Glomerular endothelial cell (primary cell): ENCODE measurements at regions not wholly inside any gene's neighbourhood (a gene's known extent, or its start where the extent isn't known, plus 50 kb on each side); places are given as distances from the start of the nearest gene placed in this dataset.
"Not testable (repeated sequence)": the region's sequence is repeated elsewhere in the genome, so short reads cannot be mapped to it uniquely, and the experiment has no call there.

ENCODE experiments used
- DNase-seq: peaks from one replicate; pipeline ENCODE4 v3.0.0-alpha.2; 2011; ENCODE audit warnings: low read depth, low spot score; ENCODE audit errors: extremely low read depth

DNA sequence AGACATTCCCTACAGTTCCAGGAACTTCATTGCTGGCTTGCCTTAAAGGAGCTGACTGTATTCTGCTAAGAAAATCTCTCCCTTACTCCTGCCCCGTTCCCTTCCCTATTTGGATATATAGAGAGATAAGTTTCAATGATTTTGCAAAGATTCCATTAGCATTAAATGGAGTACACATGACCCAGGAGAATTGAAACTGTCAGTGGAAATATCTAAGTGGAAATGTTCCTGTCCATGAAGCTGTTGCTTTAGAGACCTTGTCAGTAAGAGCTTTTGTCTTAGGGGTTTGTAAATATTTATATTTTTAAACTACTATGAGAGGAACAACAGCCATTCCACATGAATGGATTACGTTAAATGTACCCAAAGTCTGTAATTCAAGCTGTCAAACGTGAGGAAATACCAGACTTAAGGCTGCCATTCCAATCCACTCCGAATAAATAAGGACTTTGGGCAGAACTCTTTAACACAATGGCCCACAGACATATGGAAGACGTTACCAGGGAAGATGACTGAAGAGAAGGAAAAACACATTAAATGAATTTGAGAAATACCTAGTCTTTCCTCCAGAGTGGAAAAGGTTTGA is 387.1 kb upstream of the PAPPA start:
- DNase-seq, result no peak

DNA sequence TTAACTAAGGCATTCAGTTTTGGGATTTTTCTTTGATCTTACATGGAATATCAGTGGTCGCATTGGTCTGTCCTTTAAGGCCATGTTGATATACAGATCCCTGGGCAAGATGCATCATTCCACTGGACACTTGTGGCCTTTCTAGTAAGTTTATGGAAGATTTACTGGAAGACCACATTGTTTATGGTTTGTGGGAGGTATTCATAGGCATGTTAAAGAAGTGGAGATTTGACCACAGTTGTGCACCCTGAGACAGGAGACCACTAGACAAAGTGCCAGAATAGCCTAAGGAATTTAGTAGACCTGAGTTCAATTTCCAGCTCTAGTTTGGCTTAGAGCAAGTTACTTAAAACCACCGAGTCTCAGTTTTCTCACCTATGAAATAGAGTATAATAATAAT is 383.1 kb upstream of the PAPPA start:
- DNase-seq, result no peak

DNA sequence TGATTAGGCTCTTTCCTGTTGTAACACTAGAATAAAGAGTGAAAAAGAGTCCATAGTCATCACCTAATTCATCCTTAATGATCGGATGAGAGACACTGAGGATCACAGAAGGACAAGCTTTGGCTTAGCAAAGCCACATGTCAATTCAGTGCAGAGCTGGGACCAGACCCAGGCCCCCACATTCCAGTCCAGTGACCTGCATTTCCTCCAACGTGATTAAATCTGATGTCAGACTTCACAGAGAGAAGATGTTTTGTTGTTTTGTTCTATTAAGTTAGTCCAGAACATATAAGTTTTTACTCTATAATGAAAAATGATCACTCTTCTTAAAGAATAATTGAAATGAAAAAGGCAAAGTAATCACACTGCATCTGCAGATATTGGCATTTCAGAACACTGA is 377.9 kb upstream of the PAPPA start:
- DNase-seq, result no peak

DNA sequence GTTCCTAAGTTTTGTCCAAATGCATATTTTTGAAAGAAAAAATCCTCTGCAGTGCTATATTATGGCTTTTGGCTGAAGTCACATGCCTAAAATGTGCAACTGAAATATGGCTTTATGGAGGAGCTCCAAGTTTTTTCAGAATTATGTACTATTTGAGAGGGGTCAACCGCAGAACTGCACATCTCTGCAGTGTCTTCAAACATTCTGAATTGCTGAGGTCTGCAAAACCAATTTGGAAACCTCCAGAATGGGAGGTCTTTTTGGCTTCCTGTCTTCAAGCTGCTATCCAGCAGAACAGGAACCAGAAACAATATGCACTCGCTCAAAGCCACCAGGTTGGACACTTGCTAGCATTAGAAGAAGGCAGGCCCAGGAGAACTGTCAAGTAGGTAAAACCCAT is 376.0 kb upstream of the PAPPA start:
- no peak for DNase-seq

DNA sequence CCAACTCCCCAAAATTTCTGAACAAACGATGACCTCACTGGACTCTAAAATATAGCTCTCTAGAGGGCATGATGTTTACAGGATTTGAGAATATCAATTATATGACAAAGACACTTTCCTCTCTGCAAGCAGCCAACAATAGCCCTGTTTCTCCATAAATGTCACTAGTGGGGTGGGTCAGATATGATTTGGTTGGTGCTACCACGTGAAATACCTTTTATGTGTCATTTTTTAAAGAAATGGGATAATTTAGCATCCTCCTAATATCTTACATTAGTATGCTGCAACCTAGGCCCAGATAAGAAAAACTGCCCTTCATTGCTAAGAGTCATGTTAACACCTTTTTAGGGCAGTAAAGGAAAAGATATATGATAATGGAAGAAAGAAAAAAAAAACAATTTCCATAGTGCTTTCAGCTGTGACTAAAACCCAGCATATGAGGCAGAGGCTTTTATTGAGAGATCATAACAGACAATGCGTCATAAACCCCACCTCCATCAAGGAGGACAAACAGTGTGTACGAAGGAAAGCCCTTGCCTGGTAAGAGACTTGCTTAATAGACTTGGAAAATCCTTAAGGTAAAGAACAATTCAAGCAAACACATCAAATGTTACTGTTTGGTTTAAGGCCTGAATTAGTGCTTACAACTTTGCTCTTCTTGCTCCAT is 372.4 kb upstream of the PAPPA start:
- no peak for DNase-seq

DNA sequence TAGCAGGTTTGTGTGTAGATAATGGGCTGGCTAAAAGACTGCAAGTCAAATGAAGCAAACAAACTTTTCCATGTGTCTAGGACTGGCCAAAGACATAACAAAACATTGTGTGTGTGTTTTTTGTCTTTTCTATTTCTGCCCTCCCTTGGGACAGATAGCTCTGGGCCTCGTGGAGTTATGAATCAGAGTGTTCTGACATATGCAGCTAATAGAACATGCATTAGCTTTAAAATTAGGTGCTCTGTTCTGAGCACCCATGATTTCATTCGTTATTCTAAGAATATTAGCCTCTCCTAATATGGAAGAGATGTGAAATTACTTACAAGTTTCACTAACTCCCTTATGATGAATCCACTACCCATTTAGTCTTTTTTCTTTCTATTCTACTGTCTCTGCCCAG is 367.3 kb upstream of the PAPPA start:
- no peak for DNase-seq

DNA sequence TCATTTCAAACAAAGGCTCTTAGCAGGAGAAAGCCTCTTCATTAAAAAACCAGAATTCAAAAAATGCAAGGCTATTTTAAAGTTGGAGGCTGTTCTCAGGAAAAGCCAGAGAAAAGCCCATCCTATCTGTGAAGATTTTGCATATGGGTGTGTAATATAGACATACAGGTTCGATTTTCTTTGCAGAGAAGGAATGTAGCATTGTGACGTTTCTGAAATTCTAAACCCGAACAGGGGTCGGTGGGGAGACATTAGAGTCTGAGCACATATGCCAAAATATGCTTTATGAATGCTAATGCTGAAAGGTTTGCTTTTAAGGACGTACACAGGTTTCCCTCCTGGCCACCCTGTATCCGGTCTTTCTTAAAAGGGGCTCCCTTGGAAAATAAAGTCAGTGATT is 363.1 kb upstream of the PAPPA start:
- DNase-seq, result no peak

DNA sequence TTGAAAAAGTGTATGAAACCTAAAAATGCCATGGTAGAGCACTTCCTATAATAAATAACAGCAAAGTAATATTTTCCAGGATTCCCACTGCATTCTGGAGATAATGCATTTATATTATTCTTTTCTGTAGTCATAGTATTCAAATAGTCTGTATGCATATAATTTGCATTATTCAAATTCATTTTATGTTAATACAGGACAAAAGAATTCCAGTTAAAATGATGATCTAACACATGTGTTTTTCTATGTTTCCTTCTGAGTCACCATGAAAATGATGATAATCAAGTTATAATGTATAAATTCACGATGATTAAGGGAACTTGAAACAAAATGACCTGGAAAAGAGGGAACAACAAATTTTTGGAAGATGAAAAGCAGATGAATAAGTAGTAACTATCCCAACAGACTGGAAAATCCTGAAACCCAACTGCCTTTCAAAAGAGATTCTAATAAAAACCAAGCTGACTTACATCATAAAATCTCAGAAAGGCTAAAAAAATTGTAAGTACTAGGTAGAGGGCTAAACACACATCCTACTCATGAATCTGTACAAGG is 358.6 kb upstream of the PAPPA start:
- DNase-seq, result no peak

DNA sequence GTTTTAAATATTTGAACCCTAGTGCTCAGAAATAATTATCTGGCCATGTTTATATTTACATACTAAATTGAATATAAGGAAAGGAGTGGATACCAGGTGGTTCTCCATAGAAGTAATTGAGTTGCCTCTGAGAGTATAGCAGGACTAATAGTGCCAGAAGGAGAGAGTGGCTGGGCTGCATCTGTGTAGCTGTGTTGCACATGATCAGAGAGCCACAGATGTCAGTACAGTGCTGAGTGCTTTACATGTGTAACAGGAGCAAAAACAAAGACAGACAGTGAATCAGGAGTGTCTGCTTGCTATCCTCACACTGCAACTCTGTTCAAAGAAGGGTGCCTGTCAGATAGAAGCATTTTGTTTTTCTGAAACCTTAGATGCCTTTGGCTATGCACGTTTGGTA is 353.9 kb upstream of the PAPPA start:
- DNase-seq, result no peak

DNA sequence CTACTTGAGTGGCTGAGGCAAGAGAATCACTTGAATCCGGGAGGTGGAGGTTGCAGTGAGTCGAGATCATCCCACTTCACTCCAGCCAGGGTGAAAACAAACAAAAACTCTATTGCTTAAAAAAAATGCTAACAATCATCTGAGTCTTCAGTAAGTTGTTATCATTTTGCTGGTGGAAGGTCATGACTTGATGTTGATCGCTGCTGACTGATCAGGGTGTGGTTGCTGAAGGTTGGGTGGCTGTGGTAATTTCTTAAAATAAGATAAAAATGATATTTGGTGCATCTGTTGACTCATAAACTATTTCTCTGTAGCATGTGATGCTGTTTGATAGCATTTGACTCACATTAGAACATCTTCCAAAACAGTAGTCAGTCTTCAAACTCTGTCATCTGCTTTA is 349.4 kb upstream of the PAPPA start:
- DNase-seq, result no peak

DNA sequence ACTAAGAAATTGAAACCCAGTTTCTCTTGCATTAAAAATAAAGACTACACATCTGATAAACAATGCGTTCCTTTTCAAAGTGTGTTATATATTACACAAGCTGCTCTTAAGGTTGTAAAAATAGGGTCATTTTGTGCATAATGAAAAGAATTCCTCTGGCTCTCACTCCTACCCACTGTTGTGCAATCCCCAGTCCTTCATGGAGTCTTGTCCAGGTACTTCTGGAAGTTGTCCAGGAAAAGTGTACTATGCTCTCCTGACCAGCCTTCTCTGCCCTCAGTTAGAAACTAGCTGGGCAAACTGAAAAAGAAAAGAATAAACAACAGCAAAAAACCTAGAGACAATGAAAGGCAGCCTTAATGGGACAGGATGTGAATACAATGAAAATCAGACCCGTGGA is 345.5 kb upstream of the PAPPA start:
- DNase-seq, result no peak

DNA sequence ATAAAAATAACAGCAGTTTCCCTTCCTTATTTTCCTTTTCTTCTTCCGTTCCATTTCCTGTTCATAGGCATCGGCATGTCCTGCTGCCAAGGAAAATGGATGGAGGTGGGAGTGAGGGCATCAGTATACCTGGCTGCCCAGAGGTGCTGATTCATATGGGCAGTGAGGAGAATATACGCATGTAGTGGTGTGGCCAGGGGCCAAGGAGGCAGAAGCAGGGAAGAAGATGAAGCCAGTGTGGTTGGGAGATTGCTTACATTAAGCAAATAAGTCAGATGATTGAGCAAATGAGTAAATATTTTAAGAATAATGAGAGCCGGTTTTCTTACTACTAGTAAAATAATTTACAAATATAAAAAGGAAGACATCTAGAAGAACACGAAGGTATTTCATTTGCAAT is 344.9 kb upstream of the PAPPA start:
- no peak for DNase-seq

DNA sequence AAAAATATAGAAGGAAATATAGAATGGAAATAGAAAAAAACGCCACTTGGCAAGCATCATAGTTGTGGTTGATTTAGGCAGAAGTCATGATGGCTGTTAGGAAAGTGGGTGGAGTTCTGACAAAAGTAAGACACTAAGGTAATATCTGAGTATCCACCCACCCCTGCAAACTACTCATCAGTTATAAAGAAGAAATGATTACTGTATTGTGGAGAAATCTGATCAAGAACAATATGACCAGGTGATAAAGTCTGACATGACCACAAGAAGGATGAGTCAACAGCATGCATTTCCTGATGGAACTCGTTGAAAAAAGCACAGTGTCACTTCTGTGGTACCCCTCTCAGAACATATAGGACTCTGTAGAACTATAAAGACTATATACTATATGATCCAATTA is 343.4 kb upstream of the PAPPA start:
- no peak for DNase-seq

DNA sequence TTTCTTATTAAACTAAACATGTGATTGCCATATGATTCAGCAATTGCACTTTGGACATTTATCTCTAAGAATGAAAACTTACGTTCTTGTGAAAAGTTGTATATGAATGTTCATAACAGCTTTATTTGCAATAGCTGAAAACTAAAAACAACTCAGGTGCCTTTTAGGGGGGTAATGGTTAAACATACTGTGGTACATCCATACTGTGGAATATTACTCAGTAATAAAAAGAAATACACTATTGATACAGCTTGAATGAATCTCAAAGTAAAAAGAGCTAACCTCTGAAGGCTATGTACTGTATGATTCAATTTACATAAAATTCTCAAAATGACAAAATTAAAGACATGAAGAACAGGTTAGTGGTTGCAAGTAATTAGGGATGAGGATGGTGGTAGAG is 339.5 kb upstream of the PAPPA start:
- DNase-seq, result no peak

DNA sequence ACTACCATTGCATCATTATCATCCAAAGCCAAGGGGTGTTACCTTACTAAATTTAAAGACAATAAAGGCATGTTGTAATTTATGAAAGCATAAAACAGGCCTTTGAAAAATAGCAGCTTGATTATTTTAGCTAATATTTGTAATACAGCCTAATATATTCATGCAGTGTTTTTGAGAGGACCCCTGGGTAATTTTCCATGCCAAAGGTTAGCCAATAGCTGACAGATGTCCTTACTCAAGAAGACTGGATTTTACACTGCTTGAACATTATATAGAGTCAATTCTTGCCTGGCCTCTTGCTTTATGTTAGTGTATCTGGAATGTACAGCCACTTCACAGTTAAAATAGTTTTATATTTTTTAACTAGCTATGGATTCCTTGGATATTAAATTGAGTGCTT is 337.8 kb upstream of the PAPPA start:
- DNase-seq, result no peak

DNA sequence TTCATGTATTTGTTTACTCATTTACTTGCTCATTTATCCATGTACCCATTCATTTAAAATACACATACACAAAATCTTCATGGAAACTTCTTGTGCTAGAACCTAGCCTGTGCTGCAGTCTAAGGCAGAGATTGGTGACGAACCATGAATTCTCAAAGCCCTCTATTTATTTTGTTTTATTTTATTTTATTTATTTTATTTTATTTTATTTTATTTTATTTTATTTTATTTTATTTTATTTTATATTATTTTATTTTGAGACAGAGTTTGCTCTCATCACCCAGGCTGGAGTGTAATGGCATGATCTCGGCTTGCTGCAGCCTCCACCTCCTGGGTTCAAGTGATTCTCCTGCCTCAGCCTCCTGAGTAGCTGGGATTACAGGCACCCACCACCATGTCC is 334.9 kb upstream of the PAPPA start:
- not testable (repeated sequence) for DNase-seq

DNA sequence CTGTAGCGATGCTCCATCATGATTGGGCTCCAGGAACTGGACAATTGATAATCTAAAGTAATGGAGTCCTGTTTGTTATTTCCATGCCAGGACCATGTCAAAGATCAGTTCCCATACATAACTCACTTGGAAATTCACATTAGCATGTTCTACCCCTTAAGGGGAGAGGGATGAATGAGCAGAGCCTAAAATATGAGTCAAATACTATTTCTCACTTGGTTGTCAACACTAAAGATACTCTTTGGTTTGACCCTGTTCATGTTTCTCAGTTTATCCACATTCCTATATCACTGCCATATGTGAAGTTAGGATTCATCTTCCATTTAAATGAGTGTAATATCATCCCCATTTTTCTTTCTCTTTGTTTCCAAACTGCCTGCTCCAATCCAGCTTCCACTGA is 321.6 kb upstream of the PAPPA start:
- no peak for DNase-seq

DNA sequence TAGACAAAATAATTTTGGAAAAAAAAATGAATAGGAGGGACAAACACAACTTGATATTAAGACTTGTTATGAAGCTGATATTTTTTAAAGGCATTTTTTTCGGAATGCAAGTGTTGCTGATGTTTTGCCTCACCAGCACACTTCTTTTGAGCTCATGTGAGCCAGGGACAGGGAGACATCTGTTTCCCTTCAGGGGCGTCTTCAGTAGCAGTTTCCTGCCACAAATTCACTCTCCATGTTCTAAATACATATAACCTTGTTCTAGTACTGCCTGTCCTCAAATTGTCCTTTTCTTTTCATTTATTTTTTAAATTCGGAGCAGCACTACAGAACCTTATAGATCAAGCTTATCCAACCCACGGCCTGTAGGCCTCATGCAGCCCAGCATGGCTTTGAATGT is 316.0 kb upstream of the PAPPA start:
- no peak for DNase-seq

DNA sequence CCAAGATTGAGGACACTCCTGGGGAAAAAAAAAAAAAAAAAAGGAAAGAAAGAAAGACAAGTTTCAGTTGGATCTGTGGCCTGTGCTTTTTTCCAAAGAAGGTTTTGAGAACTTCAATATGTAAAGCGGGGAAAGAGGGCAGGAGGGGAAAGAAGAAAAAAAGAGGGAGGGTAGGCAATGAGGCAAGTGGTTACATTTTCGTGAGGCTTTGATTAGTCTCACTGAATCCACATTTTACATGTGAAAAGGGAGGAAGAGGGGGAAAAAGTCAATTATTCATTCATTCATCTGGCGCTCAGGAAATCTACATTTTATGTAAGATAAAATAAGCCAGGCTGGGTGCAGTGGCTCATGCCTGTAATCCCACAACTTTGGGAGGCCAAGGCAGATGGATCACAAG is 315.2 kb upstream of the PAPPA start:
- no peak for DNase-seq

DNA sequence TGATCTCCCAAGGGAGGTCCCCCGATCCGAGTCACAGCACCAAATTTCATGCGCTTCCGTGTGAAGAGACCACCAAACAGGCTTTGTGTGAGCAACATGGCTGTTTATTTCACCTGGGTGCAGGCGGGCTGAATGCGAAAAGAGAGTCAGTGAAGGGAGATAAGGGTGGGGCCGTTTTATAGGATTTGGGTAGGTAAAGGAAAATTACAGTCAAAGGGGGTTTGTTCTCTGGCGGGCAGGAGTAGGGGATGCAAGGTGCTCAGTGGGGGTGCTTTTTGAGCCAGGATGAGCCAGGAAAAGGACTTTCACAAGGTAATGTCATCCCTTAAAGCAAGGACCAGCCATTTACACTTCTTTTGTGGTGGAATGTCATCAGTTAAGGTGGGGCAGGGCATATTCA is 309.2 kb upstream of the PAPPA start:
- DNase-seq, result not testable (repeated sequence)

DNA sequence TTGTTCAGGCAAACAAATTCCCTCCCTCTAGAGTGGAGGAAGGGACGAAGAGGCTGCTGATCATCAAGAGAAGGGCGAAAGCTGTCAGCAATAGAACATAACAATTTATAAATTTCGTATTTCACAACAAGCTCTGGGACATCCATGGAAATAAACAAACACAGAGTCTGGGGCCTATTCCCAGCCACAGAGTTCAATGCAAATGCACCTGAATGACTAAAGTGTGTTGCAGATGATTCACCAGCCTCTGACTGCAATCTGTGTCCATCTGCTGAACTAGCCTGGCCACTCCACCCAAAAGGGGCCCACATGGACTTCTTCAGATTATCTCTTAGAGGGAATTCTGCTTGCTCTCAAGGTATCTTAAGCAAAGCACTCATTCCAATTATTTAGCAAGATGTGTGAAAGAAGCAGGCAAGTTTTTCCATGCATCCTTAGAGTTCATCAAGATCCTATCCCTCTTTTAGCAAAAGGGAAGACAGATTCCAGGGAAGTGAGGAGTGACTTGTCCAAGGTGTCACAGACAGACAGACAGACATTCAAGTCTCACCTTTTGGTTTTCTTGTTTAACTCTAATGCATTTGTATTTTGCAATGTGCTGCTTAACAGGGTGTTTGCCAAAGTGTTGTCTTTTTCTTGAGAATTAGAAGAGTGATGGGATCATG is 307.8 kb upstream of the PAPPA start:
- DNase-seq, result no peak

DNA sequence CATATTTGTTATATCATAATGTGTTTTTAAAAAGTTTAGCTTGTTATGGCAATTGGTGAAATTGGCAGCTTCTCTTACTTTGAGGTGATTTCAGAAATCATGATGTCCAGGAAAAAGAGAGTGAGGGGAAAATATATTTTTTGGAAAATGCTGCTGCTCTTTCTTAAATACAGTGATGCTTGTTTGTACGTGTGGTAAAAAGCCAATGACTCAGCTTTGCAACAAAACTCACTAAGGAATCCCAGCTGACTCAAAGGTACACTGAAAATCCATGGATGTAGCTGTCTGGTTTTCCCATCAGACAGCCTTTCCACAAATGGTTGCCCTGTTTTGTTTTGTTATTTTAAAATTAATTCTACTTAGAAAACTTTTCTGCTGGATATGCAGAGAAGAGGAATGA is 306.4 kb upstream of the PAPPA start:
- no peak for DNase-seq
